Body of pancreas (tissue), 4 donors: ENCODE measurements at regions not wholly inside any gene's neighbourhood (a gene's known extent, or its start where the extent isn't known, plus 50 kb on each side); places are given as distances from the start of the nearest gene placed in this dataset.

ENCODE experiments used
- ATAC-seq: fragments of 150-250 bp; one replicate; pipeline ENCODE4 v1.9.1; 2016
- DNase-seq, 4 donors: peaks; one replicate each; pipeline ENCODE4 v3.0.0-alpha.2; 2019
- H3K27ac ChIP-seq, 4 donors: fragments of 200-600 bp; sonication (generic); 1 replicate in 3 of 4; 2 replicates in 1 of 4; pipeline versions ENCODE4 v1.5.1 to v1.6.1; 2016 to 2019; ENCODE audit warnings: mild to moderate bottlenecking in 1 of 4, mixed read lengths in 1 of 4, moderate library complexity in 1 of 4
- H3K27me3 ChIP-seq, 2 donors: fragments of 200-600 bp; sonication (generic); one replicate each; pipeline ENCODE4 v1.6.0; 2016; ENCODE audit warnings: mild to moderate bottlenecking in 1 of 2
- H3K36me3 ChIP-seq, 2 donors: fragments of 200-600 bp; sonication (generic); replicated peaks in 1 of 2; 2 replicates each; pipeline ENCODE4 v1.5.1; 2016; ENCODE audit warnings: low read depth in 2 of 2; ENCODE audit not compliant: insufficient read depth in 1 of 2
- H3K4me1 ChIP-seq: fragments of 200-600 bp; sonication (generic); one replicate; pipeline ENCODE4 v1.6.0; 2016
- H3K4me3 ChIP-seq, 2 donors: fragments of 200-600 bp; sonication (generic); 1 replicate in 1 of 2; 2 replicates in 1 of 2; pipeline ENCODE4 v1.5.1; 2016 to 2019
- H3K9me3 ChIP-seq, 3 donors: fragments of 200-600 bp; sonication (generic); 1 replicate in 2 of 3; 2 replicates in 1 of 3; pipeline ENCODE4 v1.5.1; 2016
- POLR2A ChIP-seq, 3 donors: fragments of 450-650 bp; IDR thresholded peaks; one replicate each; pipeline ENCODE4 v1.6.1; 2016; ENCODE audit warnings: antibody characterized with exemption in 3 of 3, mild to moderate bottlenecking in 2 of 3
- whole genome bisulfite sequencing, 2 donors: methylation state at CpG; one replicate each; pipeline ENCODE4 v1.1.5; 2017; 5-methylcytosine and 5-hydroxymethylcytosine counted together
- intact Hi-C: fragments of 100-400 bp; cut with DNase I; formaldehyde crosslinking; loops from one replicate; pipeline ENCODE4 v1.15.1; 2023
- TF ChIP-seq, protein P1 (sequence below), 7 experiments: fragments of 450-650 bp in 4 of 7; fragments of 200-600 bp in 3 of 7; sonication (generic) in 3 of 7; IDR thresholded peaks; one replicate each; pipeline ENCODE4 v1.5.1; 2016 to 2019; ENCODE audit warnings: antibody characterized with exemption in 7 of 7

DNA sequence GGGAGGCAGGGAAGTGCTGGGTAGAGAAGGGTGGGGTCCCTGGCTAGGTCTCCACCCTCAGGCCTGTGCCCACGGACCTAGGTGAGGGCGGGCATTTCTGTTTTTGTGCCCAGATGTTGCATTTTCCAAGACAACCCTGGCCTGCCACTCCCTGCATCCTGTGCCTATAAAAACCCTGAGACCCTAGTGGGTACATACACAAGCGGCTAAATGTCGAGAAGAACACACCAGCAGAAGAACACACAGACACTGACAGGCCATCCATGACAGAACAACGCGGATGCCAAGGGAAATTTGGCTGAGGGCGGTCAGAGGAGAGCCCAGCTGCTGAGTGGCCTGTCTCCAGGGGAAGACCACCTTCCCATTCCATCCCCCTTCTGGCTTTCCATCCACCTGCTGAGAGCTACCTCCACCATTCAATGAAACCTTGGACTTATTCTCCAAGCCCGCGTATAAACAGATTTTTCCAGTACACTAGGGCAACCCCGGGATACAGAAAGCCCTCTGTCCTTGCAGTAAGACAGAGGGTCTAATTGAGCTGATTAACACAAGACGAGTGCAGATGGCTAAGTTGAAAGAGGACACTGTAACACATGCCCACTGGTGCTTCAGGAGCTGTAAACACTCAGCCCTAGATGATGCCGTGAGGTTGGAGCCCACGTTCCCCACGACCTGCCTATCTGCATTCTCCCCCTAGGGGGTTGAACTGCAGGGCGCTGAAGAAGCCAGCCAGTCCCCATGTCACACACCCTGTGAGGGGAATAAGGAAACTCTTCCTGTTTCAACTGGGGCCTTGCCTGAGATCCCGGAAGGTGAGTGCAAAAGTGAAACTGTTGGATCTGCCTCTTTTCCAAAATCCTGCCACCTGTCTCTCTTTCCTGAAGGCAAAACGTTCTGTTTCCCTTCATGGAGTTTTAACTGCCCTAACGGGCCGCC is 147.2 kb upstream of the COX10 start:
- 82 to 85% methylated on average over 19 of the region's 19 CpGs for WGBS, 2 donors
- ATAC-seq (no peak), DNase-seq (no peak)
- Histone ChIP-seq H3K27me3 (no peaks in the 10 kb centered on the region), H3K36me3 (no peaks in the 10 kb centered on the region), H3K4me1 (no peaks in the 10 kb centered on the region), H3K27ac (no peak overlapping the region), H3K9me3 (no peaks in the 10 kb centered on the region), H3K4me3 (no peak overlapping the region)
- TF ChIP-seq, protein P1, sequence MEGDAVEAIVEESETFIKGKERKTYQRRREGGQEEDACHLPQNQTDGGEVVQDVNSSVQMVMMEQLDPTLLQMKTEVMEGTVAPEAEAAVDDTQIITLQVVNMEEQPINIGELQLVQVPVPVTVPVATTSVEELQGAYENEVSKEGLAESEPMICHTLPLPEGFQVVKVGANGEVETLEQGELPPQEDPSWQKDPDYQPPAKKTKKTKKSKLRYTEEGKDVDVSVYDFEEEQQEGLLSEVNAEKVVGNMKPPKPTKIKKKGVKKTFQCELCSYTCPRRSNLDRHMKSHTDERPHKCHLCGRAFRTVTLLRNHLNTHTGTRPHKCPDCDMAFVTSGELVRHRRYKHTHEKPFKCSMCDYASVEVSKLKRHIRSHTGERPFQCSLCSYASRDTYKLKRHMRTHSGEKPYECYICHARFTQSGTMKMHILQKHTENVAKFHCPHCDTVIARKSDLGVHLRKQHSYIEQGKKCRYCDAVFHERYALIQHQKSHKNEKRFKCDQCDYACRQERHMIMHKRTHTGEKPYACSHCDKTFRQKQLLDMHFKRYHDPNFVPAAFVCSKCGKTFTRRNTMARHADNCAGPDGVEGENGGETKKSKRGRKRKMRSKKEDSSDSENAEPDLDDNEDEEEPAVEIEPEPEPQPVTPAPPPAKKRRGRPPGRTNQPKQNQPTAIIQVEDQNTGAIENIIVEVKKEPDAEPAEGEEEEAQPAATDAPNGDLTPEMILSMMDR (IDR thresholded peaks at IDR 0.05): no peak
- no peak for TF ChIP-seq POLR2A (IDR thresholded peaks at IDR 0.05)
- intact Hi-C loops: no loop called here

DNA sequence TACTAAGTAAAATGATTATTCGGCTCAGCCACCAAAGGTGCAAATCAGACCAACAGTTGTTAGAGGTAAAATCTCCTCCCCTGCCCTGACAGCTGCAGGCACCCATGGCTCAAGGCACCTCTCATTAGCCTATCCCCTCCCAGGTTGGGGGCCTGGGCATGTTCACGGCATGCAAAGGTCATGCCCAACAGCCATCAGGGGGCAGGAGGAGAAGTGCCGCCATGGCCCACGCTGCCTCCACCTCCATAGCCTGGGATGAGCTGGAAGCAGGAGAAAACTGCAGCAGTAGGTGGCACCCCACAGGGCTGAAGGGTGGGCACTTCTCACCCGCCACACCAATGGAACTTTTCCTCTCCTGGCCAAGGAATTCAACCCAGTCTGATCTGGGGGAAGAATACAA is 146.4 kb upstream of the COX10 start:
- TF ChIP-seq POLR2A (IDR thresholded peaks at IDR 0.05): no peak
- TF ChIP-seq, protein P1 (IDR thresholded peaks at IDR 0.05): no peak
- H3K9me3 ChIP-seq: no peaks in the 10 kb centered on the region
- no peaks in the 10 kb centered on the region for H3K27me3 ChIP-seq
- no peak for ATAC-seq
- no peak overlapping the region for H3K27ac ChIP-seq
- H3K4me3 ChIP-seq: no peak overlapping the region
- no peak for DNase-seq
- intact Hi-C loops: no loop called here
- no peaks in the 10 kb centered on the region for H3K36me3 ChIP-seq
- H3K4me1 ChIP-seq: no peaks in the 10 kb centered on the region
- 93 to 94% methylated on average over 5 of the region's 5 CpGs for WGBS, 2 donors

DNA sequence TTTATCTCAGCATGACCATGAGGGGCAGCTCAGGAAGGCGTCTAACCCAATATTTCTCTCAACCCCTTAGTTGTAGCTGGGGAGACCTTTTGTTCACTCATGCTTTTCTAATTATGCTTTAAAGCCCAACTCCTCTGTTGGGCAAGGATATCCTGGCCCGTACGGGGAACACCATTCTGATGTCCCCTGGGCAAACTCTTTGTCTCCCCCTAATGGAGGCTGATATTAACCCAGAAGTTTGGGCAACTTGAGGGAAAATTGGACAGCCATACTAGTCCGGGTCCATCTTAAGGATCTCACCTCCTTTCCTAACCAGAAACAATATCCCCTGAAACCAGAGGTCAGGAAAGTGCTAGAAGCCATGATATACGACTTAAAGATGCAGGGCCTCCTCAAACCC is 143.7 kb upstream of the COX10 start:
- 83 to 85% methylated on average over 5 of the region's 5 CpGs for WGBS, 2 donors
- intact Hi-C loops: no loop called here
- TF ChIP-seq POLR2A (IDR thresholded peaks at IDR 0.05): no peak
- TF ChIP-seq, protein P1 (IDR thresholded peaks at IDR 0.05): no peak
- Histone ChIP-seq H3K9me3 (no peaks in the 10 kb centered on the region), H3K4me3 (no peak overlapping the region), H3K27me3 (no peaks in the 10 kb centered on the region), H3K27ac (no peak overlapping the region), H3K4me1 (no peaks in the 10 kb centered on the region), H3K36me3 (no peaks in the 10 kb centered on the region)
- ATAC-seq (no peak), DNase-seq (no peak)

DNA sequence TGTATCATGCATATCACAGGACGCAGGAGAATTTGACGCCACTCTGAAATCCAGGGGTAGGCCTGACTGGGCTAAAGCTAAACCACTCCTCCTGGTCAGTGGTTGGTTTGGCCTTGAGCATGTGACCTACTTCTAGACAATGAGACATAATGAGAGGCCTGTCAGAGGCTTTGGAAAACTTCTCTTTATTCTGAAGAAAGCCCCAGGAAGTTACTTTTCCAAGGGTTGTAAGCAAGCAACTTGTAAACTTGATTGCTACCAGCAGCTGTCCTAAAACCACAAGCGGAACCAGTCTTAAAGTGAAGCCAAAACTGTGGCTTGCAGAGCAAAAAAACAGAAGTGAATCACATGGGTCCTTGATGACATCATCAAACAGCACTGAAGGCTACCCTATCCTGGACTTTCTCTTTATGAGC is 138.2 kb upstream of the COX10 start:
- TF ChIP-seq POLR2A (IDR thresholded peaks at IDR 0.05): no peak
- TF ChIP-seq, protein P1 (IDR thresholded peaks at IDR 0.05): no peak
- no peaks in the 10 kb centered on the region for H3K4me1 ChIP-seq
- intact Hi-C loops: no loop called here
- 83 to 92% methylated on average over 3 of the region's 3 CpGs for WGBS, 2 donors
- ATAC-seq (peak; percentile 45), DNase-seq (peak in 1 of 4 donors; percentile 53)
- H3K27me3 ChIP-seq: no peaks in the 10 kb centered on the region
- no peaks in the 10 kb centered on the region for H3K9me3 ChIP-seq
- no peak overlapping the region for H3K4me3 ChIP-seq
- H3K27ac ChIP-seq: no peak overlapping the region
- H3K36me3 ChIP-seq: no peaks in the 10 kb centered on the region
